Endodermal cell (in vitro differentiated cells): ENCODE measurements at regions not wholly inside any gene's neighbourhood (a gene's known extent, or its start where the extent isn't known, plus 50 kb on each side); places are given as distances from the start of the nearest gene placed in this dataset.

ENCODE experiments used
- DNase-seq: peaks from one replicate; pipeline ENCODE4 v3.0.0-alpha.2; 2017
- H3K27ac ChIP-seq: 2 replicates; pipeline ENCODE4 v1.5.1; 2013; ENCODE audit warnings: mild to moderate bottlenecking, low read depth, low read length, moderate library complexity
- H3K27me3 ChIP-seq: 2 replicates; pipeline ENCODE4 v1.6.1; 2013; ENCODE audit warnings: mild to moderate bottlenecking, low read length, moderate library complexity; ENCODE audit not compliant: insufficient read depth, control insufficient read depth, poor library complexity, severe bottlenecking
- H3K36me3 ChIP-seq: 2 replicates; pipeline ENCODE4 v1.7.0; 2013; ENCODE audit warnings: mild to moderate bottlenecking, low read length, moderate library complexity; ENCODE audit not compliant: control insufficient read depth, insufficient read depth
- H3K4me1 ChIP-seq: one replicate; pipeline ENCODE4 v1.7.0; 2013; ENCODE audit warnings: low read length; ENCODE audit not compliant: control insufficient read depth, insufficient read depth
- H3K4me3 ChIP-seq: 2 replicates; pipeline ENCODE4 v1.5.1; 2013; ENCODE audit warnings: mild to moderate bottlenecking, low read length, moderate library complexity
- H3K9ac ChIP-seq: 2 replicates; pipeline ENCODE4 v1.6.1; 2013; ENCODE audit warnings: mild to moderate bottlenecking, low read length, moderate library complexity; ENCODE audit not compliant: poor library complexity, severe bottlenecking; ENCODE audit errors: extremely low read depth
- H3K9me3 ChIP-seq: 2 replicates; pipeline ENCODE4 v1.6.1; 2013; ENCODE audit warnings: mild to moderate bottlenecking, low read length, moderate library complexity; ENCODE audit not compliant: control insufficient read depth
- H3K27ac Mint-ChIP-seq: 2 replicates; pipeline ENCODE4 v1.8.0; 2020; ENCODE audit warnings: mixed read lengths
- H3K27me3 Mint-ChIP-seq: 2 replicates; pipeline ENCODE4 v1.8.0; 2021; ENCODE audit warnings: mild to moderate bottlenecking, mixed read lengths; ENCODE audit not compliant: insufficient read depth
- H3K36me3 Mint-ChIP-seq: 2 replicates; pipeline ENCODE4 v1.8.0; 2020; ENCODE audit warnings: low read depth, mixed read lengths
- H3K4me1 Mint-ChIP-seq: 2 replicates; pipeline ENCODE4 v1.8.0; 2020; ENCODE audit warnings: mixed read lengths
- H3K4me3 Mint-ChIP-seq: 2 replicates; pipeline ENCODE4 v1.8.0; 2020; ENCODE audit warnings: mild to moderate bottlenecking, moderate library complexity, mixed read lengths
- H3K9me3 Mint-ChIP-seq: 2 replicates; pipeline ENCODE4 v1.8.0; 2020; ENCODE audit warnings: mild to moderate bottlenecking, mixed read lengths
- WGBS, 2 experiments: methylation state at CpG; one replicate each; pipeline versions ENCODE4 v1.1.5 to v1.1.7; 2013; ENCODE audit warnings: missing lambda C conversion rate in 2 of 2, mixed read lengths in 1 of 2; ENCODE audit not compliant: insufficient coverage in 1 of 2, insufficient read length in 1 of 2; 5-methylcytosine and 5-hydroxymethylcytosine counted together
- TF ChIP-seq, protein P1 (sequence below): fragments of 200-600 bp; sonication (generic); conservative IDR thresholded peaks from 2 replicates; pipeline ENCODE4 v1.5.0; 2021; ENCODE audit warnings: antibody characterized with exemption, mild to moderate bottlenecking

DNA sequence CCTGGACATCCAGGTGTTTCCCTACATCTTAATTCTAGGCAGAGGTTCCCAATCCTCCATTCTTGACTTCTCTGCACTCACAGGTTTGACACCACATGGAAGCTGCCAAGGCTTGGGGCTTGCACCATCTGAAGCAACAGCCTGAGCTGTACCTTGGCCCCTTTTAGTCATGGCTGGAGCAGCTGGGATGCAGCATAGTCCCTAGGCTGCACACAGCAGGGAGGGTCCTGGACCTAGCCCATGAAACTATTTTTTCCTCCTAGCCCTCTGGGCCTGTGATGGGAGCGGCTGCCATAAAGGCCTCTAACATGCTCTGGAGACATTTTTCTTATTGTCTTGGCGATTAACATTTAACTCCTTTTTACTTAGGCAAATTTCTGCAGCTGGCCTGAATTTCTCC lies 417.2 kb upstream of the FLRT2 start:
- Histone ChIP-seq H3K9me3 (peaks cover 42% of the 10 kb centered on the region), H3K4me3 (peak overlapping the region; percentile 50), H3K27ac (no peak overlapping the region), H3K4me1 (no peaks in the 10 kb centered on the region), H3K9ac (no peak overlapping the region), H3K36me3 (no peaks in the 10 kb centered on the region), H3K27me3 (no peaks in the 10 kb centered on the region)
- Mint-ChIP-seq H3K4me3 (no peak overlapping the region), H3K27me3 (no peaks in the 10 kb centered on the region), H3K27ac (no peak overlapping the region), H3K36me3 (peaks cover 10% of the 10 kb centered on the region), H3K9me3 (peaks cover 44% of the 10 kb centered on the region), H3K4me1 (peaks cover 8% of the 10 kb centered on the region)
- DNase-seq = no peak
- 81 to 92% methylated on average over 2 of the region's 2 CpGs for WGBS, 2 experiments
- TF ChIP-seq, protein P1, sequence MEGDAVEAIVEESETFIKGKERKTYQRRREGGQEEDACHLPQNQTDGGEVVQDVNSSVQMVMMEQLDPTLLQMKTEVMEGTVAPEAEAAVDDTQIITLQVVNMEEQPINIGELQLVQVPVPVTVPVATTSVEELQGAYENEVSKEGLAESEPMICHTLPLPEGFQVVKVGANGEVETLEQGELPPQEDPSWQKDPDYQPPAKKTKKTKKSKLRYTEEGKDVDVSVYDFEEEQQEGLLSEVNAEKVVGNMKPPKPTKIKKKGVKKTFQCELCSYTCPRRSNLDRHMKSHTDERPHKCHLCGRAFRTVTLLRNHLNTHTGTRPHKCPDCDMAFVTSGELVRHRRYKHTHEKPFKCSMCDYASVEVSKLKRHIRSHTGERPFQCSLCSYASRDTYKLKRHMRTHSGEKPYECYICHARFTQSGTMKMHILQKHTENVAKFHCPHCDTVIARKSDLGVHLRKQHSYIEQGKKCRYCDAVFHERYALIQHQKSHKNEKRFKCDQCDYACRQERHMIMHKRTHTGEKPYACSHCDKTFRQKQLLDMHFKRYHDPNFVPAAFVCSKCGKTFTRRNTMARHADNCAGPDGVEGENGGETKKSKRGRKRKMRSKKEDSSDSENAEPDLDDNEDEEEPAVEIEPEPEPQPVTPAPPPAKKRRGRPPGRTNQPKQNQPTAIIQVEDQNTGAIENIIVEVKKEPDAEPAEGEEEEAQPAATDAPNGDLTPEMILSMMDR = no peak

- Histone ChIP-seq H3K27ac (no peak overlapping the region), H3K4me1 (no peaks in the 10 kb centered on the region), H3K9ac (no peak overlapping the region), H3K4me3 (no peak overlapping the region), H3K9me3 (peaks cover 39% of the 10 kb centered on the region), H3K36me3 (no peaks in the 10 kb centered on the region), H3K27me3 (no peaks in the 10 kb centered on the region)
- WGBS, 2 experiments = 92% methylated on average over 1 of the region's 1 CpG; no CpG with 5 or more reads in 1 of the 2 experiments
- TF ChIP-seq, protein P1 = no peak
- no peaks in the 10 kb centered on the region for H3K27me3 Mint-ChIP-seq
- peaks cover 17% of the 10 kb centered on the region for H3K4me1 Mint-ChIP-seq
- no peak overlapping the region for H3K4me3 Mint-ChIP-seq
- DNase-seq = no peak
- H3K27ac Mint-ChIP-seq = no peak overlapping the region
- peaks cover 10% of the 10 kb centered on the region for H3K36me3 Mint-ChIP-seq
- peaks cover 37% of the 10 kb centered on the region for H3K9me3 Mint-ChIP-seq
These were observed 414.0 kb upstream of the FLRT2 start for GRCh38 chr14:85115921-85116320.

DNA sequence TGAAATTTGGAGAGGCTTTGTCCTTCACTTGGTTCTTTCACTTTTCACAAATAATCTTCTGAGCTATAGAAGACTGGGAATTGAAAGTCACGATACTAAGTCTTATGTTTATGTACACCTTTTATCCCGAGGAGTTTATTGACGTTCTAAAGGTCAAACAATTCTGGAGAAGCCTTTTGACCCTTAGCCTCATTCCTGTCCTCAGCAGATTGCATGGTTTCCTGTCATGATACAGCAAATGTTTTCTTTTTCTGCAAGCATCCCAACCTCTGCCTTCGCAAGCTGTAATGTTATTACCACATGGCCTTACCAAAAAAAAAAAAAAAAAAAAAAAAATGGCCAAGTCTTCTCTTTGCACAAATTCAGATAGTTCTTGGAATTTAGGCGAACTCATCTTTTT lies 411.7 kb upstream of the FLRT2 start:
- no peak overlapping the region for H3K4me3 ChIP-seq
- peaks cover 14% of the 10 kb centered on the region for H3K9me3 Mint-ChIP-seq

More for the DNA sequence above, 411.7 kb upstream of the FLRT2 start:
- Mint-ChIP-seq H3K36me3 (peaks cover 2% of the 10 kb centered on the region), H3K4me1 (peaks cover 17% of the 10 kb centered on the region), H3K4me3 (no peak overlapping the region), H3K27me3 (no peaks in the 10 kb centered on the region), H3K27ac (no peak overlapping the region)
- H3K4me1 ChIP-seq = no peaks in the 10 kb centered on the region
- H3K9ac ChIP-seq = no peak overlapping the region
- TF ChIP-seq, protein P1 = no peak
- peaks cover 16% of the 10 kb centered on the region for H3K9me3 ChIP-seq
- no peaks in the 10 kb centered on the region for H3K36me3 ChIP-seq
- H3K27ac ChIP-seq = no peak overlapping the region
- no peak for DNase-seq
- H3K27me3 ChIP-seq = no peaks in the 10 kb centered on the region
- WGBS, 2 experiments = 81 to 85% methylated on average over 4 to 5 of the region's 5 CpGs
